ENCODE measurements at regions not wholly inside any gene's neighbourhood (a gene's known extent, or its start where the extent isn't known, plus 50 kb on each side); places are given as distances from the start of the nearest gene placed in this dataset.

DNA sequence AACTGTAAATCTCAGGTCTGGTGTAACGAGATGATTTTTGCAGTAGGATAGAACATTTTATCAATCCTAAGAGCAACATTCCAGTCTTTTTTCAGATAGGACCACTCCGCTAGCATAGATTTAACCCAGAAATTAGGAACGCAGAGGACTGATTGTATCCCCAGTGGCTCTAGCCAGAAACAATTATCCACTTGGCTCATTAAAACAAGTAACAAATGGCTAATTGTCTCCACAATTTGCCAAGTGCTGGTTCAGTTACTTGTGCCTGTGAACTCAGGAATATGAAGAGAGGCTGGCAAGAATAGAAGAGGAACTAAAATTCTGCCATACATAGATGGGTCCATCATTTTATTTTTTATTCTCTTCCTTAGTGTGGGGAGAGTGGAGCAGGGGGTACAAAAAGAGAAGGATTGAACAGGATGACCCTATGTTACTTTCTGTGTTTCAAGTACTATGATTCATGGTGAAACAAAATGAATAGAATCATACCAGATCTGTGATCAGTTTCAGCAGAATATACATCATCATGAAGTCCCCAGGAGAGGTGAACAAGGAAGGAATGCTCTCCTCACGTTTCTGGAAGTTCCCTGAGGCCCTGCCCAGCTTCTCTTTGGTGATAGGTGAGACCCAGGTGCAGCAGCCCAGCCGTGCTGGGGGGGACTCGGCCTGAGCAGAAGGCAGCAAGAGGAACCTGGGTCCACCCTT is 121.6 kb downstream of the ARL4C start:
- TF ChIP-seq, protein P1, sequence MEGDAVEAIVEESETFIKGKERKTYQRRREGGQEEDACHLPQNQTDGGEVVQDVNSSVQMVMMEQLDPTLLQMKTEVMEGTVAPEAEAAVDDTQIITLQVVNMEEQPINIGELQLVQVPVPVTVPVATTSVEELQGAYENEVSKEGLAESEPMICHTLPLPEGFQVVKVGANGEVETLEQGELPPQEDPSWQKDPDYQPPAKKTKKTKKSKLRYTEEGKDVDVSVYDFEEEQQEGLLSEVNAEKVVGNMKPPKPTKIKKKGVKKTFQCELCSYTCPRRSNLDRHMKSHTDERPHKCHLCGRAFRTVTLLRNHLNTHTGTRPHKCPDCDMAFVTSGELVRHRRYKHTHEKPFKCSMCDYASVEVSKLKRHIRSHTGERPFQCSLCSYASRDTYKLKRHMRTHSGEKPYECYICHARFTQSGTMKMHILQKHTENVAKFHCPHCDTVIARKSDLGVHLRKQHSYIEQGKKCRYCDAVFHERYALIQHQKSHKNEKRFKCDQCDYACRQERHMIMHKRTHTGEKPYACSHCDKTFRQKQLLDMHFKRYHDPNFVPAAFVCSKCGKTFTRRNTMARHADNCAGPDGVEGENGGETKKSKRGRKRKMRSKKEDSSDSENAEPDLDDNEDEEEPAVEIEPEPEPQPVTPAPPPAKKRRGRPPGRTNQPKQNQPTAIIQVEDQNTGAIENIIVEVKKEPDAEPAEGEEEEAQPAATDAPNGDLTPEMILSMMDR (IDR thresholded peaks at IDR 0.05), result no peak
- TF ChIP-seq POLR2A (IDR thresholded peaks at IDR 0.05), result no peak

All from thyroid gland (tissue), 4 donors.